GM21717 (cell line): ENCODE measurements at regions not wholly inside any gene's neighbourhood (a gene's known extent, or its start where the extent isn't known, plus 50 kb on each side); places are given as distances from the start of the nearest gene placed in this dataset.

Experiments used
- ATAC-seq: cut with Tn5 transposase; IDR thresholded peaks from one replicate; pipeline ENCODE4 v1.9.1; 2021; ENCODE audit warnings: mild to moderate bottlenecking, moderate library complexity; ENCODE audit not compliant: unreplicated experiment

DNA sequence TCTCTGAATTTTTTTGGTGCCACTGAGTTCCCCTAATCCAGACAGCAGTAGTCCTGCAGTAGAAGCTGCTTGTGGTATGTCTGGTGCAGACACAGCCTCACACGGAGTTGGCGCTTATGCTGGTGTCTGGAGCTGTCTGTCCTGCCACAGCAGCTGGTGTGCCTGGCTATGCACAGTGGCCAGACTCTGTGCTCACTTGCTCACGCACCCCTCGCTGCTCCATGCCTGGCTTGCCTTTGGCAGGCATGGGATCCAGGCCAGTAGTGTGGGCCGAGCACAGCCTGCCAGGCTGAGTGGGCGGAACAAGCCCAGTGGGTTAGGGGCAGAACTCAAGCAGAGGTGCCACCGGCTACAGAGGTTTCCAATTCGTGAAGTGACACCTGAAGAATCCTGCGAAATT is 845.9 kb upstream of the PCDH9 start:
- ATAC-seq: no peak

GRCh38 chr13:68066879-68067513 is 836.9 kb upstream of the PCDH9 start:
- no peak for ATAC-seq

DNA sequence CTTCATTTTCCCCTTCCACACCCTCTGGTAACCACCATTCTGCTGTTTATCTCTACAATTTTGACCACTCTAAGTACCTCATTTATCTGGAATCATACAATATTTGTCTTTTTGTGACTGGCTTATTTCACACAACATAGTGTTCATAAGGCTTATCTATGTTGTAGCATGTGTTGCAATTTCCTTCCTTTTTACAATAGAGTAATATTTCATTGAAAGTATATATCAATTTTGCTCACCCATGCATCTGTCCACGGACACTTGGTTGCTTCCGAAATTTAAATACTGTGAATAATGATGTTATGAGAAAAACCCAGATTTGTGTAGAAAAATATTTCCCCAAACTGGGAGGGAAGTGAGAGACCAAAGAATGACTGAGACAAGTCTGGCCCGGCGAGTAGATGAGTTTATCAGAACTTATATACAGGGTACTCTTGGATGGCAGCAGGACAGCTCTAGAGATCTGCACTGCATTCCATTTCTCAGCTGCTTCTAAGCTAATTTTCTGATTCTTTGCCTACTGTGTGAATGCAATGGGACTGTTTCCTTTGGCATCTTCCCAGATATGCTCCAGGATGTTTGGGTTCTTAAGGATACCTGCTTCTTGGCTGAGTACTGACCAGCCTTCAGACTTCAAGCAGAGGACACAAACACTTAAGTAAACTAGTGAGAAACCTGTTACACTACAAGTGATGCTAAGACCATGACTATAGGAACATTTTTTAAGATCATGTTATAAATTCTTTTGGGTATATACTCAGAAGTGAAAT is 834.0 kb upstream of the PCDH9 start:
- no peak for ATAC-seq

GRCh38 chr13:68063181-68063580 is 833.0 kb upstream of the PCDH9 start:
- no peak for ATAC-seq

DNA sequence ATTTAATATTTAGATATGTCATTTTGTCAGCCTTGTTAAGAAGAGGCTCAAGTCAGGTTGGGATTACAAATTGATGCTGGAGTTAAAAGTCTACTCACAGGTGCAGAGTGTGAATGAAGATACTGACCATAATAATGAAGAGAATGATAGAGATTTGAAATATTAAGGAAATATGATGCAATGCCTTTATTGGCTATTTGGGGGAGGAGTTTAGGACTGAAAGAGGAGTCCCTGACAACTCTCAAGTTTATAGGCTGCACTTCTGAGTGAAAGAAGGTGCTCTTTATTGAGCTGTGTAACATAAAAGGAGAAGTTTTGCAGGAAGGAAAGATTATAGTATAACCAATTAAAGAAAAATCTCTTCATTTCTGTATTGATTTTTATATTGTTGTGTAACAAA is 827.7 kb upstream of the PCDH9 start:
- ATAC-seq: no peak

- ATAC-seq: no peak
Measured at GRCh38 chr13:68056816-68057710, 826.9 kb upstream of the PCDH9 start.

DNA sequence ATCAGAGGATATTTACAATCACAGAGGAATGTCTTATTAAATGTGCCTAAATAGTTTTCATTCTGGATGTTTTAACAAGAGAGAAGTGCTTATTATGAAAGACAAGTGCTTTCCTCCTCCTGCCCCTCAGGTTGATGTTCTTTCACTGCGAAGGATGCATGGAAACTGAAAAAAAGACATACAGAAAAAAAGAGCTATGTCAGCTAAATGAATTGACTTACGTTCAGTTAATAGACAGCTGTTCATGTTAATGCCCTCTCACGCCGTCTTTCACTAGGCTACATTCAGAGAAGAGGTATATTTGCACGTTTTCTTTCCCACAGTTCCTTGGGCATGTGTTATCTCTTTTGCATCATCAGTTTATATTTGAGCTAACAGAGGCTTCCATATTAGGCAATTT is 821.8 kb upstream of the PCDH9 start:
- ATAC-seq: no peak

GRCh38 chr13:68050761-68051160 is 820.6 kb upstream of the PCDH9 start:
- ATAC-seq: no peak

- ATAC-seq: no peak
Measured at GRCh38 chr13:68048802-68049359, 818.7 kb upstream of the PCDH9 start.

DNA sequence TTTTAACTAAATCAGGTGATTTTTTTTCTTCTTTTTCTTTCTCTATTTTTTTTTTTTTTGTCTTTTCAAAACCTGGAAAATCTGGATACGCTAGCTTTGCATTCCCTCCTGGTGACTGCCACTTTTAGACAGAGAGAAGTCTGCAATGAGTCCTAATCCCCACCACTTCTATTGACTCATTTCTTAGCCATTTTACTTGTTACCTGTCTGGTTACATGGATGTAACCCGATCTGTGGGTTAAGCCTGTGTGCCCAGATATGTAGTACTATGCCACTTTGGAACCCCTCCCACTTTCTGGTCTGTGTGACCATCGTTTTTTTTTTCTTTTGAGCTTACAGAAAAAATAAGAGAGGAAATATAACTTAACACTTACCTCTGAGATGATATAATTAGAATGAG is 817.8 kb upstream of the PCDH9 start:
- no peak for ATAC-seq

GRCh38 chr13:68046903-68047302 is 816.8 kb upstream of the PCDH9 start:
- ATAC-seq: no peak

GRCh38 chr13:68030152-68030809 is 800.1 kb upstream of the PCDH9 start:
- ATAC-seq: no peak

DNA sequence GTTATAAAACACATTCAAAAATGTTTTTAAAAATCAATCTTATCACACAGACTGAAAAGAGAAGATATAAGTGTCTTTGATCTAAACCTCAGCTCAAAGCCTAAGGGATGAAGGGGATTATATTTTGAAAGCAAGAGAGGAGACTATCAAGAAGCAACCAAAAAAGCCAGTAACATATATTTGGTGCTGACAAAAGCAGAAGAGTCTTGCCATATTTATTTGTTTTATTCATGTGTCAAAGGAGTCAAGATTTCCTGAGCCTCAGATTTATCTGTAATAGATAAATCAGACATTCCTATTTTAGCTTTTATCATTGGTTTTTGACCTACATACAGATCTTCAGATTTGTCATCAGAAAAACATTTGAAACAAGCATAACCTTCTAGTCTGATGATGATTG is 798.6 kb upstream of the PCDH9 start:
- no peak for ATAC-seq

DNA sequence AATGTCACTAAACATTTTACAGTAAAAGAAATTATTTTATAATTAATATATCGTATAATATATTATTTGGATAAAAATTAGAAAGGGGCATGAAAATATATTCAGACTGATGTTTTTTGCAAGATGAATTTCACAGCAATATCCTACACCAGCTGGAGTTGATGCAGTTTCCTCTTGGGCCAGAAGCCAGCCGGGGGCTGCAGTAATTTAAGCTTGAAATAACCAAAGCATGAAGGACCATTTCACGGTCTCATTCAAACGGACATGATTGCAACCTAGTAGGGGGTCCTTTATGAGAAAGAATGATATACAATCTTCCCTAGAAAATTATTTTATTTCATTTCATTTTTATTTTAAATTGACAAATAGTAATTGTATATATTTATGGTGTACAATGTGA is 797.2 kb upstream of the PCDH9 start:
- ATAC-seq: no peak

- no peak for ATAC-seq
Measured at GRCh38 chr13:68026077-68026476, 795.9 kb upstream of the PCDH9 start.

DNA sequence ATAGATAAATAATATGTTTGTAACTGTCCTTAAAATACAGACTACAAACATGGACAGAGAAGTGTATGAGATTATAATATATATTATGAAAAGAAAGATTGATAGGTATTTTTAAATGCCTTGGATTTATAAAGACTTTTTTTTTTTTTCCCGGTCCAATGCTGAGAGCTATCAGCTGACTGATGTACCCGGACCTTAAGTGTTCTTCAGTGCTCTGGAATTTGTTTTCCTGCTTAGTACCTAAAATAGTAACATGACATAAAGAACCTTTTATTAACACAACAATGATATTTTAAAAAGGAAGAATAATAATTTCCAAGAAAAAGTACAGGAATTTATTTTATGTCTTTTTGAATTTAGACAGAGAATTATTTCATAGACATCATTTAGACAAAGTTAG is 795.5 kb upstream of the PCDH9 start:
- ATAC-seq: no peak

GRCh38 chr13:68023838-68024581 is 793.9 kb upstream of the PCDH9 start:
- ATAC-seq: no peak

DNA sequence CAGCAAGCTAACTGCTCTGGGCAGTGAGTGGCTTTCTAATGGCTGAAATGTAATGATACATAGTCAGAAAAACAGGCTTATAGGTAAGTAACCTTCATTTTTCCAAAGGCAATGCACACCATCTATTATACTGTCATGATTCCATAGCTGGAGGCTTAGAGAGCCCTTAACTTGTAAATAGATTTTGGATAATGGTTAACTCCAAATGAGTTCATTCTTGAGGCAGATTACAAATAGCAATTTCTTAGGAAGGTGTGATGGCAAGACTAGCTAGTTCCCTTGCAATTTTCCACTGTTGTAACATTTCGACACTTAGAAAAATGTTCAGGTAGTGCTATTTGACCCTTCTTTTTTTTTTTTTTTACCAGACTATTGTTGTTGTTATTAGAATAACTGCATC is 789.8 kb upstream of the PCDH9 start:
- ATAC-seq: no peak

DNA sequence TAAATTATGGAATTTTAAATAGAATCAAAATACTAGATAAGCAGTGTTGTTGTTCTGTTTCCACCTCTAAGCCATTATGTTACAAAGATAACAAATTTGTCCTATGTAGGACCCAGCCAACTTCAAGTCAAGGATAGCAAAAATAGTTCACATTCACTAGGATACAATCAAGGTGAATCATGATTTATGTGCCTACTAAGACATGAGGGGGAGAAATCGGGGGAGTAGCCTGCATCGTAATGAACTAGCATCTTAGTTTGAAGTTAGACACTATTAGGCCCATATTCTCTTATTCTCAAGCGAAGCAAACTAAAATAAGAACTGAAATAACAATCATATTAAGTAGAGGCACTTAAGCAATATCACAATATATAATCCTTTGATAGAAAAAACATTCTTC is 779.4 kb upstream of the PCDH9 start:
- no peak for ATAC-seq

DNA sequence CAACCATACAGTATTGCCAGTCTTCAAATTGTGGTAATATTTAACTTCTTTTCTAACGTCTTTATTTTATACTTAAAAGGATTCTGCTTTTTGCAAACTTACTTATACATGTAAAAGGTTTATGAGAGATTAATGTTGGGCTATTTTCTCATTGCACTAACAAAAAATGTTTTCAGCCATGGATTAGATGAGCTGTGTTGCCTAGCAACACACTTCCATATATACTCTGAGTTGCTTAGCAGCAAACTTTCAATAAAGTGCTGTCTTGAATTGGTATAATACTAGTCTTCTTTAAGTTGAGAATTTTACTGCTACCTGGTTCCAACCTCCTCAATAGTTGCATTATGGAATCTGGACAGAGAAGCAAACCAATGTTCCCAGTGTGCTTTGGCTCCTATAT is 777.4 kb upstream of the PCDH9 start:
- no peak for ATAC-seq
